Heart right ventricle (tissue), 16 donors: ENCODE measurements at regions not wholly inside any gene's neighbourhood (a gene's known extent, or its start where the extent isn't known, plus 50 kb on each side); places are given as distances from the start of the nearest gene placed in this dataset.

ENCODE experiments used
- ATAC-seq, 8 donors: fragments of 200-7000 bp; cut with Tn5 transposase; one replicate each; pipeline ENCODE4 v1.9.1; 2020; ENCODE audit warnings: mild to moderate bottlenecking in 8 of 8, moderate library complexity in 8 of 8, moderate number of reproducible peaks in 1 of 8
- DNase-seq, 2 donors: peaks; one replicate each; pipeline ENCODE4 v3.0.0-alpha.2; 2020
- H3K27ac ChIP-seq, 10 donors: fragments of 200-600 bp; sonication (generic) in 2 of 10; one replicate each; pipeline versions ENCODE4 v1.5.0 to v1.8.0; 2020 to 2022; ENCODE audit warnings: mild to moderate bottlenecking in 3 of 10
- H3K27me3 ChIP-seq, 7 donors: fragments of 200-600 bp; one replicate each; pipeline ENCODE4 v1.8.0; 2021 to 2022; ENCODE audit warnings: mild to moderate bottlenecking in 2 of 7
- H3K36me3 ChIP-seq, 9 donors: fragments of 200-600 bp; sonication (generic) in 1 of 9; one replicate each; pipeline versions ENCODE4 v1.5.0 to v1.8.0; 2020 to 2022; ENCODE audit warnings: mild to moderate bottlenecking in 2 of 9
- H3K4me1 ChIP-seq, 9 donors: fragments of 200-600 bp; sonication (generic) in 1 of 9; one replicate each; pipeline versions ENCODE4 v1.5.0 to v1.8.0; 2020 to 2022; ENCODE audit warnings: mild to moderate bottlenecking in 4 of 9
- H3K4me3 ChIP-seq, 10 donors: fragments of 200-600 bp; sonication (generic) in 2 of 10; one replicate each; pipeline versions ENCODE4 v1.5.0 to v1.8.0; 2020 to 2022; ENCODE audit warnings: mild to moderate bottlenecking in 7 of 10, moderate library complexity in 2 of 10
- H3K9me3 ChIP-seq, 11 donors: fragments of 200-600 bp in 10 of 11; sonication (generic) in 2 of 11; one replicate each; pipeline versions ENCODE4 v1.5.0 to v1.8.0; 2013 to 2022; ENCODE audit warnings: mild to moderate bottlenecking in 2 of 11, control low read depth in 1 of 11, moderate library complexity in 1 of 11
- CTCF ChIP-seq, 9 donors: fragments of 200-600 bp; sonication (generic) in 2 of 9; IDR thresholded peaks; one replicate each; pipeline versions ENCODE4 v1.5.0 to v1.8.0; 2021 to 2022; ENCODE audit warnings: antibody characterized with exemption in 9 of 9, mild to moderate bottlenecking in 5 of 9, moderate library complexity in 1 of 9
- WGBS, 2 donors: extraction: QIAGEN DNeasy Blood & Tissue Kit; methylation state at CpG; one replicate each; pipeline ENCODE4 v1.1.7; 2013; ENCODE audit warnings: inconsistent platforms in 1 of 2; 5-methylcytosine and 5-hydroxymethylcytosine counted together
- intact Hi-C, 10 donors: fragments of 100-400 bp; cut with DNase I; formaldehyde crosslinking; loops; one replicate each; pipeline versions ENCODE4 v1.11.1 to v1.14.2; 2022
- donor health status: Arrhythmogenic right ventricular cardiomyopathy.
- donor health status: ischemic (EF 13 %, LVEDD 7.1; RV severe dilation, severe dysfunction).
- donor health status: healthy with polysubstance abuse.
- donor health status: DM: no; HTN: yes; CAD: no.
- donor health status: DM: no; HTN: no; CAD: no.
- donor health status: ischemic (EF 25% LVEDD 6.9; RV normal size, moderate dysfunction).
- donor health status: ischemic (EF 25% LVEDD 5.7; RV mildly dilated, moderate dysfunction).
- donor health status: healthy.
- donor health status: DM: yes; HTN: yes; CAD: no.
- donor health status: Ischemic cardiomyopathy.
- donor health status: ischemic (EF 35%, LVEDD 5.7; RV mildly dilated, moderate dysfunction).
- donor health status: nonischemic (EF 11% LVEDD 7.7; RV severe dilation, severe dysfunction).
- donor health status: DM: yes; HTN: yes; CAD: no.
- donor health status: PGD.
- donor health status: ischemic (EF 29% LVEDD 5.4; RV normal size, mild dysfunction).
- donor health status: nonischemic (EF 23%, LVEDD 6.1; RV moderate dilation, normal function).

- no peak overlapping the region for H3K4me3 ChIP-seq
- intact Hi-C loops: no loop called here
- TF ChIP-seq CTCF (IDR thresholded peaks at IDR 0.05): no peak
- H3K27ac ChIP-seq: no peak overlapping the region
- no peaks in the 10 kb centered on the region for H3K4me1 ChIP-seq
- H3K9me3 ChIP-seq: no peaks in the 10 kb centered on the region
- H3K36me3 ChIP-seq: no peaks in the 10 kb centered on the region
- ATAC-seq (no peak), DNase-seq (no peak)
- H3K27me3 ChIP-seq: no peaks in the 10 kb centered on the region
- 88 to 90% methylated on average over 3 of the region's 3 CpGs for WGBS, 2 donors
Observed at GRCh38 chr1:101364370-101365120, 127.7 kb downstream of the S1PR1 start.

GRCh38 chr1:101365186-101365585 is 128.4 kb downstream of the S1PR1 start:
- Histone ChIP-seq H3K27me3 (no peaks in the 10 kb centered on the region), H3K9me3 (no peaks in the 10 kb centered on the region), H3K4me1 (no peaks in the 10 kb centered on the region), H3K36me3 (no peaks in the 10 kb centered on the region), H3K27ac (no peak overlapping the region), H3K4me3 (no peak overlapping the region)
- TF ChIP-seq CTCF (IDR thresholded peaks at IDR 0.05): no peak
- ATAC-seq: no peak
- WGBS, 2 donors: 79 to 80% methylated on average over 3 of the region's 3 CpGs
- no peak for DNase-seq
- intact Hi-C loops: no loop called here

GRCh38 chr1:101365878-101366277 is 129.1 kb downstream of the S1PR1 start:
- intact Hi-C loops: no loop called here
- H3K4me1 ChIP-seq: no peaks in the 10 kb centered on the region
- no peaks in the 10 kb centered on the region for H3K36me3 ChIP-seq
- H3K9me3 ChIP-seq: no peaks in the 10 kb centered on the region
- TF ChIP-seq CTCF (IDR thresholded peaks at IDR 0.05): no peak
- 81 to 82% methylated on average over 2 of the region's 2 CpGs for WGBS, 2 donors
- ATAC-seq (no peak), DNase-seq (no peak)
- no peaks in the 10 kb centered on the region for H3K27me3 ChIP-seq
- H3K27ac ChIP-seq: no peak overlapping the region
- H3K4me3 ChIP-seq: no peak overlapping the region

DNA sequence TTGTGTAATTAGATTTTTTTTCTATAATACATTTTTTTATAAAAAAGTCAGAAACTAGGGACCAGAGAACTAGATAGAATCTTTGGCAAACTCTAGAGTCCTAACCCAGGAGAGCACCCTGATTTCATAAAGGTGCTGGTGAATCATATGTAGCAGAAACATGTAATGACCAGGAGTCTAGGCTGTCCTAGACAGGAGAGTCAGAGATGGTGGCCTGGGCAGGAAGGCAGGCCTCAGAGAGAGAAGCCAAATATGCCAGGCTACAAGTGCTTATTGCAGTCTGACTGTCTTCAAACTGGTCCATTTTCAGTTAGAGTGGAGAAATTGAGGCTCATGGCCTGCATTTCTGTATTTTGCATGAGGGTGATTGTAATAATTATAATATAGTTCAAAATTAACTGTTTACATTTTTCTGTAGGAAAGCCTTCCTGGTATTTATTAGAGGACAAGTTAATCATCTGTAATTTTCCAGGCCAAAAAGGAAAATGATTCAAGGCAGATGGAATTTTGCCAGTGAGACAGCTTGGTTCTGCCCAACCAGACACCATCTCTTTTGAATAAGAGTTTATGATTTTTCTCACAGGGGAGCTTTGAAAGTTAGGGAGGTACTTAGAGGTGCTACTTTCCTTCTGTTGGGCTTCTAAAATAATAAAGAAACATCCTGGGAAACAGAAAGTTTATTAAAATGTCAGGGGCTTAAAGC is 129.8 kb downstream of the S1PR1 start:
- ATAC-seq: no peak
- no peaks in the 10 kb centered on the region for H3K27me3 ChIP-seq
- DNase-seq: no peak
- H3K9me3 ChIP-seq: no peaks in the 10 kb centered on the region
- no peak overlapping the region for H3K4me3 ChIP-seq
- H3K4me1 ChIP-seq: no peaks in the 10 kb centered on the region
- H3K36me3 ChIP-seq: no peaks in the 10 kb centered on the region
- no peak for TF ChIP-seq CTCF (IDR thresholded peaks at IDR 0.05)
- H3K27ac ChIP-seq: no peak overlapping the region
- intact Hi-C loops: no loop called here
